GM12878 (cell line): ENCODE measurements at regions not wholly inside any gene's neighbourhood (a gene's known extent, or its start where the extent isn't known, plus 50 kb on each side); places are given as distances from the start of the nearest gene placed in this dataset.

Experiments used
- ATAC-seq: fragments of 200-7000 bp; cut with Tn5 transposase; 3 replicates; pipeline ENCODE4 v1.9.1; 2020; ENCODE audit warnings: mild to moderate bottlenecking, moderate library complexity
- BruUV-seq: library from RNA; stranded (reverse); fragments of 400-500 nt; replicated peaks from 2 replicates; lab custom pipeline; 2021; lab: Mats Ljungman, UMichigan
- CTCF ChIA-PET: fragments of 300-600 bp; sonication (Branson Sonifier 250); formaldehyde crosslinking; extraction: SDS; loops from one replicate; lab custom pipeline; 2021; ENCODE audit warnings: inconsistent platforms; lab: Yijun Ruan, JAX
- POLR2A ChIA-PET: fragments of 350-600 bp; formaldehyde crosslinking; extraction: SDS; loops from one replicate; lab custom pipeline; 2021; ENCODE audit warnings: inconsistent platforms; lab: Charles Lee
- RAD21 ChIA-PET: fragments of 300-600 bp; sonication (Branson Sonifier 250); formaldehyde crosslinking; loops from one replicate; lab custom pipeline; 2023; ENCODE audit warnings: antibody characterized with exemption; ENCODE audit not compliant: unreplicated experiment; lab: Charles Lee
- SMC1A ChIA-PET: fragments of 300-600 bp; sonication (Branson Sonifier 250); formaldehyde crosslinking; loops from one replicate; lab custom pipeline; 2023; ENCODE audit not compliant: unreplicated experiment, uncharacterized antibody; lab: Charles Lee
- DNase-seq: peaks from one replicate; pipeline ENCODE4 v3.0.0-alpha.2; 2011; ENCODE audit warnings: low read depth, low spot score
- FAIRE-seq: peaks from 3 replicates; lab custom pipeline; 2011; peaks lifted over from hg19 to GRCh38; lab: Jason Lieb, UNC
- H2AFZ ChIP-seq: 2 replicates; pipeline ENCODE4 v1.6.0; 2011; ENCODE audit warnings: low read depth, low read length, control low read depth; ENCODE audit not compliant: control insufficient read depth
- H3K27ac ChIP-seq: 2 replicates; pipeline ENCODE4 v1.5.1; 2011; ENCODE audit warnings: control low read depth; ENCODE audit not compliant: control insufficient read depth, insufficient read depth
- H3K27me3 ChIP-seq, 2 experiments: replicated peaks in 1 of 2; 2 replicates each; pipeline versions ENCODE4 v1.6.0 to v1.6.1; 2011; ENCODE audit warnings: low read length in 1 of 2; ENCODE audit not compliant: control insufficient read depth in 2 of 2, insufficient read depth in 2 of 2
- H3K36me3 ChIP-seq, 2 experiments: 2 replicates each; pipeline ENCODE4 v1.5.1; 2011; ENCODE audit warnings: low read length in 1 of 2; ENCODE audit not compliant: control insufficient read depth in 2 of 2, insufficient read depth in 2 of 2
- H3K4me1 ChIP-seq: 2 replicates; pipeline ENCODE4 v1.6.1; 2011; ENCODE audit warnings: mild to moderate bottlenecking, low read length, moderate library complexity, mixed read lengths; ENCODE audit not compliant: control insufficient read depth, insufficient read depth
- H3K4me2 ChIP-seq: 2 replicates; pipeline ENCODE4 v1.6.0; 2011; ENCODE audit warnings: control low read depth; ENCODE audit not compliant: control insufficient read depth, insufficient read depth
- H3K4me3 ChIP-seq: fragments of 200-600 bp; sonication (generic); 2 replicates; pipeline ENCODE4 v1.5.1; 2016
- H3K79me2 ChIP-seq: 2 replicates; pipeline ENCODE4 v1.6.0; 2011; ENCODE audit warnings: low read length; ENCODE audit not compliant: control insufficient read depth, insufficient read depth
- H3K9ac ChIP-seq: 2 replicates; pipeline ENCODE4 v1.8.0; 2011; ENCODE audit warnings: low read length, control low read depth, mixed read lengths; ENCODE audit not compliant: control insufficient read depth, insufficient read depth
- H3K9me3 ChIP-seq: replicated peaks from 3 replicates; pipeline ENCODE4 v1.5.1; 2011; ENCODE audit warnings: mild to moderate bottlenecking, low read length; ENCODE audit not compliant: control insufficient read depth, insufficient read depth
- H4K20me1 ChIP-seq: 2 replicates; pipeline ENCODE4 v1.6.0; 2011; ENCODE audit not compliant: control insufficient read depth, insufficient read depth
- BCL11A ChIP-seq: IDR thresholded peaks from 2 replicates; pipeline ENCODE4 v1.6.1; 2011; ENCODE audit warnings: low read depth, low read length
- IKZF2 ChIP-seq, 2 experiments: fragments of 450-650 bp; IDR thresholded peaks; 2 replicates each; pipeline ENCODE4 v1.6.1; 2017; ENCODE audit warnings: mild to moderate bottlenecking in 2 of 2, moderate library complexity in 2 of 2
- RB1 ChIP-seq: fragments of 450-650 bp; formaldehyde crosslinking; IDR thresholded peaks from 2 replicates; pipeline ENCODE4 v1.6.1; 2017; ENCODE audit warnings: mild to moderate bottlenecking, borderline replicate concordance
- RUNX3 ChIP-seq: IDR thresholded peaks from 2 replicates; pipeline ENCODE4 v1.6.1; 2012; ENCODE audit warnings: low read length, inconsistent platforms
- SUZ12 ChIP-seq: fragments of 200-600 bp; sonication (generic); IDR thresholded peaks from one replicate; pipeline ENCODE4 v1.6.1; 2018; ENCODE audit warnings: antibody characterized with exemption, mild to moderate bottlenecking; ENCODE audit not compliant: unreplicated experiment
- ZNF592 ChIP-seq: fragments of 450-650 bp; IDR thresholded peaks from 2 replicates; pipeline ENCODE4 v1.6.1; 2017; ENCODE audit warnings: mild to moderate bottlenecking, moderate library complexity
- WGBS: methylation state at CpG from one replicate; pipeline ENCODE4 v1.1.6; 2016; ENCODE audit warnings: low lambda C conversion rate; ENCODE audit not compliant: insufficient replicate concordance, insufficient coverage; ENCODE audit errors: missing lambda C conversion rate; 5-methylcytosine and 5-hydroxymethylcytosine counted together
- in situ Hi-C: fragments of 300-500 bp; cut with MboI; formaldehyde crosslinking; loops from 9 replicates; pipeline ENCODE4 v1.14.3; 2018; ENCODE audit warnings: mixed read lengths
- intact Hi-C: fragments of 100-400 bp; cut with micrococcal nuclease; formaldehyde crosslinking; loops from one replicate; pipeline ENCODE4 v1.14.2; 2022; ENCODE audit not compliant: unreplicated experiment
- TF ChIP-seq, protein P1 (sequence below): fragments of 450-650 bp; IDR thresholded peaks from 2 replicates; pipeline ENCODE4 v1.6.1; 2017; ENCODE audit warnings: mild to moderate bottlenecking, moderate library complexity

GRCh38 chr4:38491854-38492478, 172.0 kb upstream of the KLF3 start:
- Histone ChIP-seq H3K9me3 (no peaks in the 10 kb centered on the region), H3K27ac (no peak overlapping the region), H3K9ac (no peak overlapping the region), H2AFZ (no peak overlapping the region), H3K27me3 (no peaks in the 10 kb centered on the region), H3K36me3 (no peaks in the 10 kb centered on the region), H4K20me1 (no peaks in the 10 kb centered on the region), H3K4me2 (no peak overlapping the region), H3K4me3 (no peak overlapping the region), H3K79me2 (no peaks in the 10 kb centered on the region), H3K4me1 (no peaks in the 10 kb centered on the region)
- ChIA-PET CTCF (interaction anchor here (0.5 to 1.8 kb wide), 4 partner anchors 72 to 323 kb away, joined by 3 to 4 read pairs (median 3); no protein-coding TSS in a partner anchor), SMC1A (interaction anchor here (0.5 to 1.4 kb wide), 5 partner anchors 11 to 182 kb away, joined by 3 to 5 read pairs (median 4); no protein-coding TSS in a partner anchor), RAD21 (no interaction called here), POLR2A (interaction anchor here (0.6 kb wide), 1 partner anchor 520 kb away, joined by 4 read pairs; no protein-coding TSS in a partner anchor)
- intact Hi-C loops (no loop called here), in situ Hi-C loops (no loop called here)
- DNase-seq: no peak
- peak; percentile 38; the same call in 1 of the 3 replicates for ATAC-seq
- BruUV-seq: no TSS peak
- TF ChIP-seq RUNX3: peak; percentile 50; the same call in 1 of the 2 replicates
- TF ChIP-seq IKZF2 (IDR thresholded peaks at IDR 0.05): peak in 1 of 2 experiments; percentile 38; a peak in 2 of 4 replicates
- TF ChIP-seq SUZ12: no peak
- no peak for TF ChIP-seq BCL11A
- peak; percentile 13 for FAIRE-seq
- WGBS: 33% methylated on average over 3 of the region's 3 CpGs

DNA sequence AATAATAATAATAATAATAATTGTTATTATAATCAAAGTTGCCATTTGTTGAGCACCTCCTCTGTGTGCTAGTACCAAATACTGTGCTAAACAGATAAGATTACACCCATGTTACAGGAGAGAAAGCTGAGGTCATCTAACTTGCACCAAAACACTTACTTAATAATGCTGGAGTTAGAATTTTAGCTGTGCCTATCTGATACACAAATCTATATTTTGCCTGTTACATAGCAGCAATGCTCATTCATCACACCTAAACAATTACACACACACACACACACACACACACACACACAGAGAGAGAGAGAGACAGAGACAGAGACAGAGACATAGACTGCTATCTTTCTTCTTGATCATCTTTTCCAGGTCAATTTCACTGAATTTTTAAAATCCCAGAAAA, 170.9 kb upstream of the KLF3 start:
- Histone ChIP-seq H3K9me3 (no peaks in the 10 kb centered on the region), H3K27me3 (no peaks in the 10 kb centered on the region), H3K9ac (no peak overlapping the region), H3K4me3 (no peak overlapping the region), H3K4me1 (no peaks in the 10 kb centered on the region), H3K79me2 (no peaks in the 10 kb centered on the region), H4K20me1 (no peaks in the 10 kb centered on the region), H2AFZ (no peak overlapping the region), H3K4me2 (no peak overlapping the region), H3K27ac (no peak overlapping the region), H3K36me3 (no peaks in the 10 kb centered on the region)
- FAIRE-seq (peak; percentile 44), ATAC-seq (no peak), DNase-seq (no peak)
- BruUV-seq: no TSS peak
- ChIA-PET CTCF (interaction anchor here (1.0 to 1.8 kb wide), 2 partner anchors 10 to 182 kb away, joined by 3 to 4 read pairs; no protein-coding TSS in a partner anchor), RAD21 (interaction anchor here (0.7 to 0.8 kb wide), 3 partner anchors 11 to 542 kb away, joined by 3 read pairs; no protein-coding TSS in a partner anchor), SMC1A (interaction anchor here (0.9 to 1.4 kb wide), 3 partner anchors 8 to 16 kb away, joined by 3 read pairs; no protein-coding TSS in a partner anchor), POLR2A (interaction anchor here (0.6 kb wide), 2 partner anchors 12 to 43 kb away, joined by 3 read pairs; no protein-coding TSS in a partner anchor)
- intact Hi-C loops (no loop called here), in situ Hi-C loops (no loop called here)
- TF ChIP-seq, protein P1, sequence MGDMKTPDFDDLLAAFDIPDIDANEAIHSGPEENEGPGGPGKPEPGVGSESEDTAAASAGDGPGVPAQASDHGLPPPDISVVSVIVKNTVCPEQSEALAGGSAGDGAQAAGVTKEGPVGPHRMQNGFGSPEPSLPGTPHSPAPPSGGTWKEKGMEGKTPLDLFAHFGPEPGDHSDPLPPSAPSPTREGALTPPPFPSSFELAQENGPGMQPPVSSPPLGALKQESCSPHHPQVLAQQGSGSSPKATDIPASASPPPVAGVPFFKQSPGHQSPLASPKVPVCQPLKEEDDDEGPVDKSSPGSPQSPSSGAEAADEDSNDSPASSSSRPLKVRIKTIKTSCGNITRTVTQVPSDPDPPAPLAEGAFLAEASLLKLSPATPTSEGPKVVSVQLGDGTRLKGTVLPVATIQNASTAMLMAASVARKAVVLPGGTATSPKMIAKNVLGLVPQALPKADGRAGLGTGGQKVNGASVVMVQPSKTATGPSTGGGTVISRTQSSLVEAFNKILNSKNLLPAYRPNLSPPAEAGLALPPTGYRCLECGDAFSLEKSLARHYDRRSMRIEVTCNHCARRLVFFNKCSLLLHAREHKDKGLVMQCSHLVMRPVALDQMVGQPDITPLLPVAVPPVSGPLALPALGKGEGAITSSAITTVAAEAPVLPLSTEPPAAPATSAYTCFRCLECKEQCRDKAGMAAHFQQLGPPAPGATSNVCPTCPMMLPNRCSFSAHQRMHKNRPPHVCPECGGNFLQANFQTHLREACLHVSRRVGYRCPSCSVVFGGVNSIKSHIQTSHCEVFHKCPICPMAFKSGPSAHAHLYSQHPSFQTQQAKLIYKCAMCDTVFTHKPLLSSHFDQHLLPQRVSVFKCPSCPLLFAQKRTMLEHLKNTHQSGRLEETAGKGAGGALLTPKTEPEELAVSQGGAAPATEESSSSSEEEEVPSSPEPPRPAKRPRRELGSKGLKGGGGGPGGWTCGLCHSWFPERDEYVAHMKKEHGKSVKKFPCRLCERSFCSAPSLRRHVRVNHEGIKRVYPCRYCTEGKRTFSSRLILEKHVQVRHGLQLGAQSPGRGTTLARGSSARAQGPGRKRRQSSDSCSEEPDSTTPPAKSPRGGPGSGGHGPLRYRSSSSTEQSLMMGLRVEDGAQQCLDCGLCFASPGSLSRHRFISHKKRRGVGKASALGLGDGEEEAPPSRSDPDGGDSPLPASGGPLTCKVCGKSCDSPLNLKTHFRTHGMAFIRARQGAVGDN: no peak
- TF ChIP-seq ZNF592 (no peak), RB1 (no peak)
